ENCODE measurements at regions not wholly inside any gene's neighbourhood (a gene's known extent, or its start where the extent isn't known, plus 50 kb on each side); places are given as distances from the start of the nearest gene placed in this dataset.

DNA sequence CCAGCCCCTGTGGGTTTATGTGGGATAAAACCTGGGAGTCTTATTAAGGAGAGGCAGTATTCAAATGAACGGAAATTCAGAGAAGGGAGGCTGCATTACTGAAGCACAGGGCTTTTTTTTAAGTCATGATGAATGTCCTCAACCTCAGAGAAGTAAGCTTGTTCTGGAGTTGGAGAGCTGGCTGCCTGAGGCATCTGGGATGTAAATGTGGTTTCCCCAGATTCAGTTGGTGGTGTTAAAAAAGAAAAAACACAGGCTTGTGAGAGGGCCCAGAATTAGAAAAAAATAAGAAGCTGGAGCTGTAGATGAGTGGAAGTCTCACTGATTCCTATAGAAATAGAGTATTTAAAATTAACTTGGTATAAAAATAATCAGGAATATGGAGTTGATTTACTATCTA, 64.0 kb upstream of the GPR12 start:
- ATAC-seq (no peak), DNase-seq (no peak)
- no peak overlapping the region for H3K27ac Mint-ChIP-seq
- no peak overlapping the region for H3K4me3 Mint-ChIP-seq
- intact Hi-C loops (cut with micrococcal nuclease), result no loop called here
- Histone ChIP-seq H3K4me3 (ENCODE audit: low read length) (no peak overlapping the region), H3K36me3 (ENCODE audit: control insufficient read depth, insufficient read depth, low read length) (no peaks in the 10 kb centered on the region), H3K4me1 (ENCODE audit: control insufficient read depth, insufficient read depth, low read length) (no peaks in the 10 kb centered on the region), H3K9me3 (ENCODE audit: control insufficient read depth, insufficient read depth, low read length) (no peaks in the 10 kb centered on the region), H3K27me3 (ENCODE audit: control insufficient read depth, insufficient read depth, low read length) (no peaks in the 10 kb centered on the region), H3K27ac (ENCODE audit: low read length) (no peak overlapping the region)
- TF ChIP-seq, protein P1, sequence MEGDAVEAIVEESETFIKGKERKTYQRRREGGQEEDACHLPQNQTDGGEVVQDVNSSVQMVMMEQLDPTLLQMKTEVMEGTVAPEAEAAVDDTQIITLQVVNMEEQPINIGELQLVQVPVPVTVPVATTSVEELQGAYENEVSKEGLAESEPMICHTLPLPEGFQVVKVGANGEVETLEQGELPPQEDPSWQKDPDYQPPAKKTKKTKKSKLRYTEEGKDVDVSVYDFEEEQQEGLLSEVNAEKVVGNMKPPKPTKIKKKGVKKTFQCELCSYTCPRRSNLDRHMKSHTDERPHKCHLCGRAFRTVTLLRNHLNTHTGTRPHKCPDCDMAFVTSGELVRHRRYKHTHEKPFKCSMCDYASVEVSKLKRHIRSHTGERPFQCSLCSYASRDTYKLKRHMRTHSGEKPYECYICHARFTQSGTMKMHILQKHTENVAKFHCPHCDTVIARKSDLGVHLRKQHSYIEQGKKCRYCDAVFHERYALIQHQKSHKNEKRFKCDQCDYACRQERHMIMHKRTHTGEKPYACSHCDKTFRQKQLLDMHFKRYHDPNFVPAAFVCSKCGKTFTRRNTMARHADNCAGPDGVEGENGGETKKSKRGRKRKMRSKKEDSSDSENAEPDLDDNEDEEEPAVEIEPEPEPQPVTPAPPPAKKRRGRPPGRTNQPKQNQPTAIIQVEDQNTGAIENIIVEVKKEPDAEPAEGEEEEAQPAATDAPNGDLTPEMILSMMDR (IDR thresholded peaks at IDR 0.05), result no peak
- no peaks in the 10 kb centered on the region for H3K4me1 Mint-ChIP-seq
- peaks cover 0 to 5% of the 10 kb centered on the region in 2 donors for H3K27me3 Mint-ChIP-seq (ENCODE audit: low read depth in 2 of 2)
- 0% methylated on average over 1 of the region's 1 CpG for WGBS (ENCODE audit: insufficient coverage)
- H3K36me3 Mint-ChIP-seq, result no peaks in the 10 kb centered on the region
- H3K9me3 Mint-ChIP-seq, result no peaks in the 10 kb centered on the region

DNA sequence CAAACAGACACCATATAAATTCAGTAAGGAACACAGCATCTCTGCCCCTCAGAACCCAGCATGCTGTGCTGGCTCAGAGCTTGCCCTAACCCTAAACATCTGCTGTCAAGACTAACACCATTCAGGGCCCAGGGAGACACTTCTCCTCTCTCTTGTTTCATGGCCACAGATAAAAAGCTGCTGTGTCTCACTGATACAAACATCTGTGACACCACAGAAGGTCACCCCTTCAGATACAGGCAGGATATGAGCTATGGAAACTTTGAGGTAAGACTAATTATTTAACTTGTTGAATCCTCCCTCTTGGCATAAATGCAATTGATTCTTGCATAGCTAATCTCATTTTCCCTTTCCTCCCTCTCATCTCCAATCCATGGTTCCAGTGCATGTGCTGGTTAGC, 61.6 kb upstream of the GPR12 start:
- Histone ChIP-seq H3K4me1 (ENCODE audit: control insufficient read depth, insufficient read depth, low read length) (no peaks in the 10 kb centered on the region), H3K36me3 (ENCODE audit: control insufficient read depth, insufficient read depth, low read length) (no peaks in the 10 kb centered on the region), H3K4me3 (ENCODE audit: low read length) (no peak overlapping the region), H3K27ac (ENCODE audit: low read length) (no peak overlapping the region), H3K9me3 (ENCODE audit: control insufficient read depth, insufficient read depth, low read length) (no peaks in the 10 kb centered on the region), H3K27me3 (ENCODE audit: control insufficient read depth, insufficient read depth, low read length) (no peaks in the 10 kb centered on the region)
- Mint-ChIP-seq H3K4me1 (no peaks in the 10 kb centered on the region), H3K27ac (no peak overlapping the region), H3K27me3 (ENCODE audit: low read depth in 2 of 2) (no peaks in the 10 kb centered on the region), H3K9me3 (no peaks in the 10 kb centered on the region), H3K36me3 (no peaks in the 10 kb centered on the region), H3K4me3 (no peak overlapping the region)
- intact Hi-C loops (cut with micrococcal nuclease), result no loop called here
- no peak for ATAC-seq
- DNase-seq, result no peak
- TF ChIP-seq, protein P1 (IDR thresholded peaks at IDR 0.05), result no peak

DNA sequence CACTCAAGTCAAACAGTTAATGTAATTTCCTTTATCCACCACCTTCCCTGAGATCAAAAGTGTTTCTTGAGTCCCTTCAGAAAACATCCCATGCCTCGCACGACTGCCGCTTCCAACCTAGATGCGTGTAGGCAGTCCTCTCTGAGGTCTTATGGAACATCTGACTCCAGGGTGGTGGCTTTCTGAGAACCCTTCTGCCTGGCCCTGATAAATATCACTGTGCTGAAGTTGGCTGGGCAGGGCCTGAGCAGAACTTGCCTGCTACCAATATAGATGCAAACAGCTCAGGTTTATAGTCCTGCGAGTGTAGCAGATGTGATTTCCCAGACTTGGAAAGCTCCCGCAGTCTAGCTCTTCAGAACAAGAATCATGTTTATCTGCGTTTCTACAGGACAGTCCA, 61.1 kb upstream of the GPR12 start:
- H3K27me3 ChIP-seq (ENCODE audit: control insufficient read depth, insufficient read depth, low read length), result no peaks in the 10 kb centered on the region
- 94% methylated on average over 7 of the region's 7 CpGs for WGBS (ENCODE audit: insufficient coverage)
- H3K27ac ChIP-seq (ENCODE audit: low read length), result no peak overlapping the region
- no peak overlapping the region for H3K4me3 ChIP-seq (ENCODE audit: low read length)
- DNase-seq, result no peak
- ATAC-seq, result no peak
- H3K9me3 Mint-ChIP-seq, result no peaks in the 10 kb centered on the region
- intact Hi-C loops (cut with micrococcal nuclease), result no loop called here
- H3K9me3 ChIP-seq (ENCODE audit: control insufficient read depth, insufficient read depth, low read length), result no peaks in the 10 kb centered on the region
- H3K27me3 Mint-ChIP-seq (ENCODE audit: low read depth in 2 of 2), result peaks cover 0 to 2% of the 10 kb centered on the region in 2 donors
- H3K4me1 Mint-ChIP-seq, result no peaks in the 10 kb centered on the region
- no peaks in the 10 kb centered on the region for H3K36me3 ChIP-seq (ENCODE audit: control insufficient read depth, insufficient read depth, low read length)
- TF ChIP-seq, protein P1 (IDR thresholded peaks at IDR 0.05), result no peak
- no peak overlapping the region for H3K27ac Mint-ChIP-seq
- no peaks in the 10 kb centered on the region for H3K36me3 Mint-ChIP-seq
- no peak overlapping the region for H3K4me3 Mint-ChIP-seq
- no peaks in the 10 kb centered on the region for H3K4me1 ChIP-seq (ENCODE audit: control insufficient read depth, insufficient read depth, low read length)

DNA sequence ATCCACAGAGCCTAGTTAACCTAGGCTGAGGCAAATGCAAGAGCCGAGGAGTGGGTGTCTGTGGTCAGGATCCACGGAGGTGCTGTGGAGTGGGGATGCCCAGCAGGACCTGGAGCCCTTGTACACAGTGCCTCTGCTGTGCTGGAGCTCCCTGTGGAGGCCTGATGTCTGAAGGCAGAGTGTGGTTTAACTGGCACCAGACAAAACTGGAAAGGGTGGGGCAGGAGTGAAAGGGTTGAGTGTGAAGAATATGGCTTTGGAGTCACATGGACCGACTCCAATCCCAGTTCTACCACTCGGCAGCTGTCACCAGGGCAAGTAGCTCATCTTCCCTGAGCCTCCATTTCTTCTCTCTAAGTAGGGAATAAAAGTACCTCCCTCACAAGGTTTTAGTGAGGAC, 60.3 kb upstream of the GPR12 start:
- no peaks in the 10 kb centered on the region for H3K36me3 ChIP-seq (ENCODE audit: control insufficient read depth, insufficient read depth, low read length)
- Mint-ChIP-seq H3K9me3 (no peaks in the 10 kb centered on the region), H3K4me3 (no peak overlapping the region), H3K27ac (no peak overlapping the region), H3K27me3 (ENCODE audit: low read depth in 2 of 2) (peaks cover 0 to 6% of the 10 kb centered on the region in 2 donors), H3K4me1 (no peaks in the 10 kb centered on the region), H3K36me3 (no peaks in the 10 kb centered on the region)
- H3K27me3 ChIP-seq (ENCODE audit: control insufficient read depth, insufficient read depth, low read length), result no peaks in the 10 kb centered on the region
- H3K9me3 ChIP-seq (ENCODE audit: control insufficient read depth, insufficient read depth, low read length), result no peaks in the 10 kb centered on the region
- no peak overlapping the region for H3K27ac ChIP-seq (ENCODE audit: low read length)
- no peaks in the 10 kb centered on the region for H3K4me1 ChIP-seq (ENCODE audit: control insufficient read depth, insufficient read depth, low read length)
- H3K4me3 ChIP-seq (ENCODE audit: low read length), result no peak overlapping the region
- intact Hi-C loops (cut with micrococcal nuclease), result no loop called here
- WGBS (ENCODE audit: insufficient coverage), result 83% methylated on average over 4 of the region's 4 CpGs
- TF ChIP-seq, protein P1 (IDR thresholded peaks at IDR 0.05), result no peak
- DNase-seq (no peak), ATAC-seq (no peak)

Data from natural killer cell (primary cell).